Loucy (cell line): ENCODE measurements at regions not wholly inside any gene's neighbourhood (a gene's known extent, or its start where the extent isn't known, plus 50 kb on each side); places are given as distances from the start of the nearest gene placed in this dataset.
A peak's percentile ranks its signal among the peaks of the same experiment; 100 is the strongest.

Source experiments
- H2AFZ ChIP-seq: fragments of 200-600 bp; sonication (generic); 2 replicates; pipeline ENCODE4 v1.6.0; 2016; ENCODE audit warnings: antibody characterized with exemption, mild to moderate bottlenecking, low read length, moderate library complexity
- H3F3A ChIP-seq: fragments of 200-600 bp; 2 replicates; pipeline ENCODE4 v1.6.0; 2016; ENCODE audit warnings: antibody characterized with exemption, low read depth, mild to moderate bottlenecking
- H3K27me3 ChIP-seq: fragments of 200-600 bp; sonication (generic); 2 replicates; pipeline ENCODE4 v1.6.1; 2014; ENCODE audit warnings: low read length, mild to moderate bottlenecking; ENCODE audit not compliant: insufficient read depth, poor library complexity, severe bottlenecking
- H3K36me3 ChIP-seq: fragments of 200-600 bp; sonication (generic); 2 replicates; pipeline ENCODE4 v1.6.1; 2016; ENCODE audit warnings: low read length; ENCODE audit not compliant: insufficient read depth
- H3K4me1 ChIP-seq: fragments of 200-600 bp; sonication (generic); 2 replicates; pipeline ENCODE4 v1.5.1; 2014; ENCODE audit warnings: low read length, mild to moderate bottlenecking; ENCODE audit not compliant: insufficient read depth, poor library complexity, severe bottlenecking
- H3K4me2 ChIP-seq: fragments of 200-600 bp; sonication (generic); 2 replicates; pipeline ENCODE4 v1.6.0; 2014; ENCODE audit warnings: antibody characterized with exemption, low read length, low read depth, mild to moderate bottlenecking; ENCODE audit not compliant: poor library complexity, severe bottlenecking
- H3K4me3 ChIP-seq: fragments of 200-600 bp; sonication (generic); 2 replicates; pipeline ENCODE4 v1.5.1; 2014; ENCODE audit warnings: low read length, mild to moderate bottlenecking, mixed read lengths; ENCODE audit not compliant: poor library complexity, severe bottlenecking
- H3K79me2 ChIP-seq: fragments of 200-600 bp; sonication (generic); 2 replicates; pipeline ENCODE4 v1.6.1; 2014; ENCODE audit warnings: low read length; ENCODE audit not compliant: insufficient read depth
- H3K9ac ChIP-seq: fragments of 200-600 bp; sonication (generic); 2 replicates; pipeline ENCODE4 v1.6.0; 2014; ENCODE audit warnings: mild to moderate bottlenecking, low read depth, low read length, moderate library complexity; ENCODE audit not compliant: poor library complexity, severe bottlenecking
- H3K9me2 ChIP-seq: fragments of 200-600 bp; sonication (generic); replicated peaks from 2 replicates; pipeline ENCODE4 v1.6.1; 2016; ENCODE audit warnings: low read depth, low read length, mixed read lengths
- H3K9me3 ChIP-seq: fragments of 200-600 bp; sonication (generic); 2 replicates; pipeline ENCODE4 v1.6.1; 2014; ENCODE audit warnings: mild to moderate bottlenecking, antibody characterized with exemption, low read length, low read depth; ENCODE audit not compliant: insufficient read depth
- H4K20me1 ChIP-seq: fragments of 200-600 bp; sonication (generic); 2 replicates; pipeline ENCODE4 v1.6.0; 2014; ENCODE audit warnings: antibody characterized with exemption, low read length, mild to moderate bottlenecking; ENCODE audit not compliant: insufficient read depth, poor library complexity, severe bottlenecking
- CTCF ChIP-seq: fragments of 200-600 bp; sonication (generic); conservative IDR thresholded peaks from 2 replicates; pipeline ENCODE4 v1.5.1; 2014; ENCODE audit warnings: mild to moderate bottlenecking, antibody characterized with exemption, low read length
- EZH2phosphoT487 ChIP-seq: fragments of 200-600 bp; IDR thresholded peaks from 2 replicates; pipeline ENCODE4 v1.6.1; 2018; ENCODE audit warnings: antibody characterized with exemption, mild to moderate bottlenecking, moderate library complexity, borderline replicate concordance

GRCh38 chr13:53759016-53759415, 730.4 kb downstream of the OLFM4 start:
- no peaks in the 10 kb centered on the region for H3K9me3 ChIP-seq
- H3K9me2 ChIP-seq = no peaks in the 10 kb centered on the region
- TF ChIP-seq EZH2phosphoT487 (no peak), CTCF (no peak)
- no peak overlapping the region for H3K4me3 ChIP-seq
- no peaks in the 10 kb centered on the region for H3K4me1 ChIP-seq
- H3K27me3 ChIP-seq = no peaks in the 10 kb centered on the region
- no peak overlapping the region for H3K9ac ChIP-seq
- no peaks in the 10 kb centered on the region for H3K36me3 ChIP-seq
- no peaks in the 10 kb centered on the region for H3F3A ChIP-seq
- no peak overlapping the region for H3K4me2 ChIP-seq
- H3K79me2 ChIP-seq = no peaks in the 10 kb centered on the region
- no peaks in the 10 kb centered on the region for H4K20me1 ChIP-seq
- H2AFZ ChIP-seq = no peak overlapping the region

- no peaks in the 10 kb centered on the region for H3K4me1 ChIP-seq
- H3F3A ChIP-seq = no peaks in the 10 kb centered on the region
- no peak overlapping the region for H2AFZ ChIP-seq
- H3K9me3 ChIP-seq = no peaks in the 10 kb centered on the region
- H3K79me2 ChIP-seq = no peaks in the 10 kb centered on the region
- H3K9ac ChIP-seq = no peak overlapping the region
- no peaks in the 10 kb centered on the region for H3K36me3 ChIP-seq
- H3K4me3 ChIP-seq = no peak overlapping the region
- TF ChIP-seq EZH2phosphoT487 = no peak
- no peak for TF ChIP-seq CTCF
- no peaks in the 10 kb centered on the region for H3K9me2 ChIP-seq
- no peak overlapping the region for H3K4me2 ChIP-seq
- no peaks in the 10 kb centered on the region for H4K20me1 ChIP-seq
- no peaks in the 10 kb centered on the region for H3K27me3 ChIP-seq
These were observed 747.2 kb downstream of the OLFM4 start for GRCh38 chr13:53775807-53776206.

- TF ChIP-seq CTCF (peak; percentile 29), EZH2phosphoT487 (no peak)
- H3F3A ChIP-seq = no peaks in the 10 kb centered on the region
These were observed 750.3 kb downstream of the OLFM4 start for GRCh38 chr13:53778937-53779336.

More at GRCh38 chr13:53778937-53779336, 750.3 kb downstream of the OLFM4 start:
- Histone ChIP-seq H3K9ac (no peak overlapping the region), H3K79me2 (no peaks in the 10 kb centered on the region), H3K36me3 (no peaks in the 10 kb centered on the region), H3K27me3 (no peaks in the 10 kb centered on the region), H3K4me1 (no peaks in the 10 kb centered on the region), H2AFZ (no peak overlapping the region), H3K4me3 (no peak overlapping the region), H3K9me2 (no peaks in the 10 kb centered on the region), H3K9me3 (no peaks in the 10 kb centered on the region), H4K20me1 (no peaks in the 10 kb centered on the region), H3K4me2 (no peak overlapping the region)
